WTC11 (cell line): ENCODE measurements at regions not wholly inside any gene's neighbourhood (a gene's known extent, or its start where the extent isn't known, plus 50 kb on each side); places are given as distances from the start of the nearest gene placed in this dataset.

Experiments used
- ATF1 ChIP-seq: sonication (generic); formaldehyde crosslinking; IDR thresholded peaks from 2 replicates; pipeline ENCODE4 v1.8.1; 2023; ENCODE audit warnings: mild to moderate bottlenecking, moderate library complexity, missing genetic modification reagents
- CTCF ChIP-seq: fragments of 200-600 bp; IDR thresholded peaks from 2 replicates; pipeline ENCODE4 v1.8.0; 2022; ENCODE audit warnings: antibody characterized with exemption
- FOXJ3 ChIP-seq: sonication (generic); formaldehyde crosslinking; IDR thresholded peaks from 2 replicates; pipeline ENCODE4 v1.9.0; 2021; ENCODE audit warnings: missing genetic modification reagents, mild to moderate bottlenecking, borderline replicate concordance
- GTF2I ChIP-seq: fragments of 250-450 bp; sonication (Bioruptor Pico); conservative IDR thresholded peaks from 2 replicates; pipeline ENCODE4 v1.4.0; 2021; ENCODE audit warnings: mild to moderate bottlenecking
- IRF2 ChIP-seq: sonication (generic); formaldehyde crosslinking; IDR thresholded peaks from 2 replicates; pipeline ENCODE4 v1.8.0; 2022; ENCODE audit warnings: low read depth, missing genetic modification reagents, borderline replicate concordance
- NR2C2 ChIP-seq: sonication (generic); formaldehyde crosslinking; IDR thresholded peaks from 2 replicates; pipeline ENCODE4 v1.8.0; 2022; ENCODE audit warnings: mild to moderate bottlenecking, missing genetic modification reagents
- RELA ChIP-seq: sonication (generic); formaldehyde crosslinking; IDR thresholded peaks from 2 replicates; pipeline ENCODE4 v1.8.1; 2022; ENCODE audit warnings: missing genetic modification reagents, mild to moderate bottlenecking, borderline replicate concordance
- TEAD4 ChIP-seq: sonication (generic); formaldehyde crosslinking; IDR thresholded peaks from 2 replicates; pipeline ENCODE4 v1.8.0; 2022; ENCODE audit warnings: mild to moderate bottlenecking, missing genetic modification reagents
- TP53 ChIP-seq: sonication (generic); formaldehyde crosslinking; IDR thresholded peaks from 2 replicates; pipeline ENCODE4 v1.8.1; 2023; ENCODE audit warnings: mild to moderate bottlenecking, missing genetic modification reagents
- ZBTB43 ChIP-seq: sonication (generic); formaldehyde crosslinking; IDR thresholded peaks from 2 replicates; pipeline ENCODE4 v1.8.1; 2023; ENCODE audit warnings: mild to moderate bottlenecking, missing genetic modification reagents
- ZNF263 ChIP-seq: sonication (generic); formaldehyde crosslinking; IDR thresholded peaks from 2 replicates; pipeline ENCODE4 v1.8.1; 2022; ENCODE audit warnings: low read depth, mild to moderate bottlenecking, moderate library complexity, missing genetic modification reagents

GRCh38 chr5:17114233-17114632 is 103.2 kb upstream of the BASP1 start:
- TF ChIP-seq TEAD4 (CRISPR knock-in tag) (no peak), ZBTB43 (no peak), CTCF (no peak), RELA (no peak), IRF2 (CRISPR knock-in tag) (no peak), TP53 (CRISPR knock-in tag) (no peak), FOXJ3 (CRISPR knock-in tag) (no peak), NR2C2 (CRISPR knock-in tag) (no peak), ATF1 (no peak), ZNF263 (CRISPR knock-in tag) (no peak), GTF2I (CRISPR knock-in tag) (no peak)
